GM18502 (cell line): ENCODE measurements at regions not wholly inside any gene's neighbourhood (a gene's known extent, or its start where the extent isn't known, plus 50 kb on each side); places are given as distances from the start of the nearest gene placed in this dataset.

Experiments used
- ATAC-seq: cut with Tn5 transposase; IDR thresholded peaks from one replicate; pipeline ENCODE4 v1.9.1; 2021; ENCODE audit warnings: mild to moderate bottlenecking; ENCODE audit not compliant: unreplicated experiment, poor library complexity

DNA sequence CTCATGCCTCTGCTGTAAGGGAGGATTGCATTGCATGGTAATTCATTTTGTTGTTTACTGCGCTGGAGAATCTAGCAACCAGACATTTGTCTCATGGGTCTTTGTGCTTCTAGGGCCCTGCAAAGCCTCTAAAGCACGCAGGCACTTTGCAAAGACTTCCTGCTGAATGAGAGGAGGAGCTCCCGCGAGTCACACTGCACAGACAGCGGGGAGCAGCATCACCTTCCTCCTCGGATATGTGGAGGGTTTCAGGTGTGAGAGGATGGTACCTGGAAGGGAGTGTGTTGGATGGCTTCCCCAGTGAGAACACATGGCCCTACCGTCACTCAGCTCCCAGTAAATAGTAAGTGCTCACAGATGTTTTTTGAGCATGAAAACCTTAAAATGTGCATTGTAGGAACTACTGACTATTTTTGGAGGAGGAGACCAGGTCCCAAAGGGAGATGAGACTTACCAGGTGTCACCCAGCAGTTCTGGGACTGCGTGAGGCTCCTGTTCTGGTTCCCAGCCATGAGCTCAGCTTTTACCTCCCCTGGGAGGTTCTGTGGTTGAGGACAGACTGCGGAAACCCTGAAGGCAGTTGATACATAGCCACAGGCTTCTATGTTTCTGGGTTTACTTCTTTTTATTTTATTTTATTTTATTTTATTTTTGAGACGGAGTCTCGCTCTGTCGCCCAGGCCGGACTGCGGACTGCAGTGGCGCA lies 278.0 kb downstream of the FGF9 start:
- peak; percentile 86 for ATAC-seq

DNA sequence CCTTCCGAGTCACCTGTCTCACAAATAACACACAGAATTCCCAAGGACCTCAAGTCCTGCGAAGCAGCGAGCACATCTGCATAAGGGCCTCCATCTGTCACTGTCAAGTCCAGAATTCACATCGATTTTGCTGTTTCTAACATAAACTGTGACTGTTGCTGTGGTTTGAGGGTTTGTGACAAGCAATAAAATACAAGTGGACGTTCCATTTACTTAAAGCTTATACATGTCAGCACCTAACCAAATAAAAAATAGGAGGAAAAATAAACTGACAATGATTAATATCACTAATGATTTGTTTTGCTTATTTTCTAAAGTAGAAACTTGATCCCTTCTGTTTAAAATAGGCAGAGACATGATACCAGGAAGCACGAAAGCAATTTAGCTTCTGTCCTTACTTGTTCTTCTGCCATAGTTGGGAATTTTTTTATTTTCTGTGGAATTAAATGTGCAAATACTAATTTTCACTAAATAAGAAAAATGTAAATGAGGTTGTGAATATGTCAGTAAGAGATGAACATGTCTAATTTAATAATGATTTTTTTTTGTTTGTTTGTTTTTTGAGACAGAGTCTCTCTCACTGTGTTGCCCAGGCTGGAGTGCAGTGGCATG lies 279.1 kb downstream of the FGF9 start:
- no peak for ATAC-seq

DNA sequence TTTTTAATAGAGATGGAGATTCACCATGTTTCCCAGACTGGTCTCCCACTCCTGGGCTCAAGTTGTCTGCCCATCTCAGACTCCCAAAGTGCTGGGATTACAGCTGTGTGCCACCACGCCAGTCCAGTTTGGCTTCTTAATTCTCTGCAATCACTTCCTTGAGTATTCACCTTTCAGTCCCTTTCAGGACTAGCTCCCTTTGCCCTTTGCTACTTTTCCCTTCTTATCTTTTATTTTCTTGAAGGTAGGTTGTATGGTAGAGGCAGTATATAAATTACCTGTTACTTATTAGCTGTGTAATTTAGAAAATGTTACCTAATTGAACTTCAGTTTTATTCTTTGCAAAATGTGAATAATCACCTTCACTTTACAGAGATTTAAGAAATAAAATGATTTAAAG lies 285.8 kb downstream of the FGF9 start:
- ATAC-seq, result no peak

DNA sequence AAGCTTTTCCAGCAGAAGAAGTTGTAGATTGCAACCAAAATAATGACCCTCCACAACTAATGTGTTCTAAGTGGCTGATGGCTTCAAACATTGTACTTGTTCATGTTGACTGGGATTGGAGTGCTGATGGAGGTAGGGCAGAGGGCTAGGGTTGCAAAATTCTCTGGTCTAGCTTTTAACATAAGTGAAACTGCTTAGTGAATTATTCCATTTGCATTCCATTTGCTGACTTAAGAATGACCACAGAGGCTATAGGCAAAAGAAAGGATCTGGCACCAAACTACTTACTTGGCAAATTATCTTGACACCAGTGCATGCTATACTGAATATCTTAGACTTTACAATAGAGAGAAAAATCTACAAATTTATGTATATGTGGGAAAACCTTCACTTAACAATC lies 287.0 kb downstream of the FGF9 start:
- no peak for ATAC-seq

DNA sequence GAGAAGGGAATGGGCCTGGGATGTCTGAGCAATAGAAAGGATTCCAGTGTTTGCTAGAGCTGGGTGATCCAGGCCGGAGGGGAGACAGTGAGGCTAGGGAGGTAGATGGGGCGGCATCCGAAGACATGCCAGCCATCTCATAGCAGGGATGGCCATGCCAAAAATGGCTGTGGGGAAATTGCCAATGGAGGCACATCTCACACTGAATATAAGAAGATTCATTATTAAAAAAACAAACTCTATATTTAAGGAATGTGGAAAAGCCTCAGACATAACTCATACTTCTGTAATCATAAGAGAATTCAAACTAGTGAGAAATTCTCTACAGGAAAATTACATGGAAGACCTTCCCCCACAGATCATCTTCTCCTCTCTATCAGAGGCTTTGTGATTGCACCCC lies 289.2 kb downstream of the FGF9 start:
- no peak for ATAC-seq

DNA sequence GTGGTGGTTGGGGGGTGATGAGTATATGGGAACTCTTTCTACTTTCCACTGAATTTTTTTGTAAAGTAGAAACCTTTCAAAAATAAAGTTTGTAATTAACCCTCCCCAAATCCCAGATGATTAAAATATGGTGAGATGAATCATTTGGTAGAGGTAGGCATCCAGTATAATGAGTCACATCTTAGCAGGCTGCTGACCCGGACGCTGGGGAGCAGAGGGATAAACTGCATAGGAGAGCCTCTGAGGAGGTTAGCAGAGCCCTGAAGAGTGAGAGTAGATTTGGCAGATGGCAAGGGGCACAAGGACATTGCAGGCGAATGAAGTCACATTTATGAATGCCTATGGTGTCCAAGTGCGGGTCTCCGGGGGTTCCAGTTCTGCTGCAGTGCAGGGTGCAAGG lies 293.8 kb downstream of the FGF9 start:
- ATAC-seq, result no peak

DNA sequence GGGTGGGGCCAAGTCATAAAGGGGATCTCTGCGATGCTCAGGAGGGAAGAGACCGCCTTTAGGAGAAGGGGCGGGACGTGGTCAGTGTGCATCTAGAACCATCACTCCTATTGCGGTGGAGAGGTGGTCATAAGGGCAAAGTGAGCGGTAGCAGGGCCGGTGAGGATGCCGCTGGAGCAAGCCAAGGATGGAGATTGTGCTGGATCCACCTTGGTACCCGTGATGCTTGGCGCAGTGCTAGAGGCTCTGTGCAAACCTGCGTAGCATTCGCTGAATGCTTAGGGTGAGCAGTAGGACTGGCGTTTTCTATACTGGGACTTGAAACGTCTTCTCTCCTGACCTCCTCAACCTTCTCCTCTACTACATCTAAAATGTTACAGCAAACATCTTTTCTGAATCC lies 294.2 kb downstream of the FGF9 start:
- ATAC-seq, result no peak

DNA sequence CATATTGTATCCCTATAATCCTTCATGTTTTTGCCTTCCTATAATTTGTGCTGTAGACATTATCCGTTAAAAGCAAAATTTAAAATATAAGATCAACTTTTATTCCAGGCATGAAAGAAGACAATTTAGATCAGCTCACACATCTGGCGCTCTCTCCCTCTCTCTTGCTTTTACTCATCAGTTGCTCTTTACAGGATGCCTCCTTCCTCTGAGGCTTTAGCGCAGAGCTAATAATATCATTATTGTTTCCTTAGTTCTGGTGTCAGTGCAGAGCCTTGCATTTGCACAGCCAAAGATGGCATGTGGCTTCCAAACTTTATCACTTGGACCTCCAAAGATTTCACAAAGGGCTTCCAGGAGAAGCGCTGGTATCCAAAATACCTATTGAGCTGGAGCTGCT lies 295.1 kb downstream of the FGF9 start:
- no peak for ATAC-seq

DNA sequence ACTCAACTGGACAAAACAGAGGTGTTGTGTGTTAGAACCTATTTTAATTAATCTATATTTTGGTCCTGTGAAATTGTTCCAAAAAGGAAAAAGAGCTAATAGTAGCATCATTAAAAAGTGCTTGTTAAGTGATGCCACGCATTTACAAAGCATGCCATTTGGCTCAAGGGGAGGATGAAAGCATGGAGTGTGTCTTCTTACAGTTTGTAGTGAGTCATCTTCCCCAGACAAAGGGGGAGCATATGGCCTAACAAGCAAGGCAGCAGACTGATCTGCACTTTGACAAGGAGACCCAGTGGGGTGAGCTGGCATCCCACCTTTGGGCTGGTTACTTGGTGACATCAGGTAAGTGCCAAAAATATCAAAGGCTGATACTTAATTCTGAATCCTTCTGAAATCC lies 297.0 kb downstream of the FGF9 start:
- ATAC-seq, result no peak

DNA sequence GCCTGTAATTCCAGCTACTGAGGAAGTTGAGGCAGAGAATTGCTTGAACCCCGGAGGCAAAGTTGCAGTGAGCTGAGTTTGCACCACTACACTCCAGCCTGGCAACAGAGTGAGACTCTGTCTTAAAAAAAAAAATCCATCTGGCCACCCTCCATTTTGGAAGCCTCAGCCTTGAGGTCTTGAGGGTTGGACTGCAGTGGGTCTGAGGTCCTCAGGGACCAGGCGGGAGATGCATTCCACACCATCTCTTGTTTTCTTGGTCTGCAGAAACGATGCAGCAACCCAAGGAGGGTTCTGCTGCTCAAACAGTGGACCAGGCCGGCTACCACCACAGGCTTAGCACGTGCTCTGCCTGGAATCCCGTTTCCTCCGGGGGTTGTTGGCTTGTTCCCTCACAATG lies 299.3 kb downstream of the FGF9 start:
- no peak for ATAC-seq

DNA sequence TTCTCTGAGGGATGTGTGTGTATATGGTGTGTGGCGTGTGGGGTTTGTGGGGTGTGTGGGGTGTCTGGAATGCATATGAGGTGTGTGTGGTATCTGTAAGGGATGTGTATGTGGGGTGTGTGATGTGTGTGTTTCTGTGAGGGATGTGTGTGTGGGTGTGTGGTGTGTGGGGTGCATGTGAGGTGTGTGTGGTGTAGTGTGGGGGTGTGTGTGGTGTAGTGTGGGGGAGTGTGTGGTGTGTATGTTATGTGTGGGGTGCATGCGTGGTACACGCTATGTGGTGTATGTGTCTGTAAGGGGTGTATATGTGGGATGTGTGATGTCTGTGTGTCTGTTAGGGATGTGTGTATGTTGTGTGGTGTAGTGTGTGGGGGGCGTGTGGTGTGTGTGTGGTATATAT lies 300.0 kb downstream of the FGF9 start:
- no peak for ATAC-seq

DNA sequence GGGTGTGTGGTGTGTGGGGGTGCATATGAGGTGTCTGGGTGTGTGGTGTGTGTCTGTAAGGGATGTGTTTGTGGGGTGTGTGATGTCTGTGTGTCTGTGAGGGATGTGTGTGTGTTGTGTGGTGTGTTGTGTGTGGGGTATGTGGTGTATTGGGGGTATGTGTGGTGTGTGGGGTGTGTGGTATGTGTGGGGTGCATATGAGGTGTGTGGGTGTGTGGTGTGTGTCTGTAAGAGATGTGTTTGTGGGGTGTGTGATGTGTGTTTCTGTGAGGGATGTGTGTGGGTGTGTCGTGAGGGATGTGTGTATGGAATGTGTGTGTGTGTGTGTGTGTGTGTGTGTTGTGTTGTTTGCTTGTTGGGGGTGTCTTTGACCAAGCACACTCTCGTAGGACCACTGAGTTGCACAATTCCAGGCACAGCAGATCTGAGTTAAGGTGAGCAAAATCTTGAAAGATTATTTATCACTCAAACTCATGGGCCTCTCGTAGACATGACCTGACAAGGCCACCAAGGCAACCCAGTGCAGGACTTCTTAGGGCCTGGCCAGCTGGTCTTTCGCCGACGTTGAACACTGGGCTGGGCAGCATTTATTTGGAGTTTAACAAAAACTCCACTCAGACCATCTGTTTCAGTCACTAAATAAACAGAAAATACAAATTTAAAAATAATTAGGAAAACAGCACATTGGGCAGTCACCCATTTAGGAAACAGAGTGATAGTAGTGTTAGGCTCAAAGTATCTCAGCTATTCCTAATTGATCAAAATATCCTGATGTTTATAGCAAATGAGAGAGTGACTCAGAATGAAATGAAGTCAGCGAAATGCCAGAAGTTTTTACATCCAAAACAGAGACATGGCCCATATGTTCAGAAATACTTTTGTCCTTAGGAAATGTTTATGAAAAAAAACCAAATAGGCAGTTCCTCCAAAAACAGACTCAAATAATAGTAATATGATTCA lies 301.1 kb downstream of the FGF9 start:
- ATAC-seq, result no peak

DNA sequence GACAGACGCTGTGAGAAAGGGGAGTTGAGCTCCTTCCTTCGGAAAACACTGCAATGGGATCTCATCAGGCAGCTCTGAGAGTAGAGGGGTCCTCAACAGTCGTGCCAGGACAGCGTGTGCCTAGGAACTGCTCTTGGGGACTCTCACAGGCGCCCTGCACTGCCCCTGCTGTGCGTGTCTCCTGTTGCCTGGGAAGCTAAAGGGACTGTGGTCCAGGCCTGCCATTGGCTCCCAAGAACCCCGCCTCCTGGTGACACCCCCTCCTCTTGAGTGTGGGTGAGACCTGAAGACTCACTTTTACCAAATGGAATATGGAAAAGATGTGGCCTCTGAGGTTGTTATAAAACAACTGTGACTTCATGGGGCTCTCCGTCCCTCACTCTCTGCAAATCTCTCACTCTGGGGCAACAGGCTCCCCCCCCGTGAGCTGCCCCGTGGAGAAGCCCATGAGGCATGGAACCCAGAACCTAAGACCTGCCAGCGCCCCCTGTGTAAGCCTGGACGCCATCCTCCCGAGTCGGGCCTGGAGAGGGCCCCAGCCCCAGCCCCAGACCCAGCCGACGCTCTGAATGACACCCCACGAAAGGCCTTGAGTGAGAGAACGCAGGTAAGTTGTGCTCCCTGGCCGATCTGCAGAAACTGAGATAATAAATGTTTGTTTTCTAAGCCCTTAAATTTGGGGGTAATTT lies 302.7 kb downstream of the FGF9 start:
- no peak for ATAC-seq

DNA sequence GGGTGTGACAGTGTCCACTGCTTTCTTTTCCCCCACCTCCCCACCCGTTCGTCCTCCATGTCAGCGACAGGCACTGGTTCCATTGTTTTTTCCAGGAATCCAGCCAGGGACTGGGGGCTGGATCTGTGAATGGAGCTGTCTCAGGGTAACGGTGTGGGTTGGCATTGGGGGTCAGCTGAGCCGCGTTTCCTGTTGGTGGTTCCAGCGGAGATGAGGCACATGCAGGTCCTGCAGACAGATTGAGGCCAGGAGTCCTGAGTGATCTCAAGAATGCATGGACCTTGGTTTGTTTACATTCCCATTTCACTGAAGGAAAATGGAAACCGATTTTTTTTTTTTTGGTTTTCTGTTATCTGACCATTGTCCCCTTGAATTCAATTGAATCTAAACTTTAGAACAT lies 303.9 kb downstream of the FGF9 start:
- no peak for ATAC-seq

DNA sequence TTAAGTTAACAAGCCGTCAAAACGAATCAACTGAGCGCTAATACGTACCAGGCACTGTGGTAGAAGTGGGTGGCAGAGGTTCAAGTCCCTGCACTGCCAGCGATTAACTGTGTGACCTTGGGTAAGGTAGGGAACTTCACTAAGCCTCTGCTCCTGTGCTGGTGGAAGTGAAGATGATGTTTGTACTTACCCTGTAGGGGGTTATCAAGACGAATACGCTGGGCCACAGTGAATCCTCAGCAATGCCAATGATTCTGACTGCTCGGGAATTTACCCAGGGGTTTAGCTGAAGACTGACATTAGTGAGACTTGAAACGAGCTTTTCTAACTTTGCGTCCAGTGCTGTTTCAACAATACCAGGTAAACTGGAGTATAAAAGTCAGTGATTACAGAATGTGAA lies 305.3 kb downstream of the FGF9 start:
- no peak for ATAC-seq

DNA sequence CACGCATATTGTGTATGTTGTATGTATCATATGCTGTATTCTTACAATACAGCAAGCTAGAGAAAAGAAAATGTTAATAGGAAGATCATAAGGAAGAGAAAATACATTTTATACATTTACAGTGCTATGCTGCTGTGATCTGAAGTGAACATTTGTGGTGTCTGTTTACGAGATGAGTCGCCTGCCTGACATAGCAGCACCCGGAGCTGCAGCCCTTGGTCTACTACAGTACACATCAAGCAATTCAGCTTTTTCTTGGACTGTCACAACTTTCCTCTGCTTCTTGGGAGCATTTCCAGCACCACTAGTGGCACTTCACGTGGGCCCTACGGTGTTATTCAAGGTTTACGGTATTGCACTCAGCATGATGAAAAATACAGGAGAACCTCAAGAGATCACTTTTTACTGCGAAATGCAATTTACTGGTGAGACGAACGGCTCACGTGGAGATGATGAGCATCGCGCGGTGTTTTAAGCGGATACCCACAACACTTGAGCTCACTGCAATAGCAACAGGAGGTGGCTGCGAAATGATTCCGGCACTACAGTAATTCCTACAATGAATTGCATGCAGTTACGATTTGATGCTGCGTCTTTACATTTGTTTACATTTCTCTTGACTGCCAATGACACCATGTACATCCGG lies 308.4 kb downstream of the FGF9 start:
- no peak for ATAC-seq

DNA sequence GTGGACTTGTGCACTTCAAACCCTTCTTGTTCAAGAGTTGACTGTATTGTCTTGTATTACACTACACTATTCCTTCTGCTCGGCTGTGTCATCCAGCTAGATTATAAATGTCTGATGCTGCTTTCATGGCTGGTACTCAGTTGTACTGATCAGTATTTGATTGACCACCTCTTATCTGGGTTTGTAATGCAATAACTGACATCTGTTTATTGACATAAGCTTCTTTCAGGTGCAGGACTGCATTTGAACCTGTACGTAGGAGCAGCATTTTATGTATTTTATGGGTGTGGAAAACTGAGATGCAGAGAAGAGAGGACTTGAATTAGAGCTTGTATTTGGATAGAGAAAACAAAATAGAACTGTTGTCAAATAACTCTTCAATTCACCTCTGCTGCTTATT lies 309.2 kb downstream of the FGF9 start:
- no peak for ATAC-seq

DNA sequence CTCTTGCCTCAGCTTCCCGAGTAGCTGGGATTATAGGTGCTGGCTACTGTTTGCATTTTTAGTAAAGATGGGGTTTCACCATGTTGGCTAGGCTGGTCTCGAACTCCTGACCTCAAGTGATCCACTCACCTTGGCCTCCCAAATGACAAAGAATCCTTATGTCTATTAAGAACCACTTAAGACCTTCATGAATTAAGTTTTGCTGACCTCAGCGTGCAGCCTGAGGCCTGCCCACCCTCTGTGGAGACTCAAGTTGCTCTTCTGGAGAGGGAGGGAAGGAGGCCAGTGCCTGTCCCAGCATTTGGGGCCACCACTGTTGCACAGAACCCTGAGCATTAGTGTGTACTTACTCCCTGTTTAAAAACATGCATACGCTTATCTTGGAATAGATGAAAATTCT lies 313.3 kb downstream of the FGF9 start:
- ATAC-seq, result no peak

DNA sequence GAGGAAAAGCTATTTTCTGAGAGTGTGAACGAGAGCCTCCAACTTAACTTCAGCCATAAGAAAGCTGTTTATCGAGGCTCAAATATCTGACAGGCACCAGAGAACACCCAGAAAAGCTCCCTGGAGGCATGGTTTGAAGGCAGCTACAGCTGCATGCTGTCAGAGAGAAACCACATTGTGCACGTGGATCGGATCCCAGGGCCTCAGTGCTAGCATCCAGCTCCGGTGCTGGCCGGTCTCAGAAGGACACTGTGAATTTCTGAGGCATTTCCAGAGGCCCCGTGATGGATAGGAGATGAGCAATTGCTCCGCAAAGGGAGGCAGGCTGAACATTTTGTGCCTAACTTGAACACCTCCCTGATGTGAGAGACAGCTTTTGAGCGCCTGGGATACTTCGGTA lies 315.7 kb downstream of the FGF9 start:
- no peak for ATAC-seq

DNA sequence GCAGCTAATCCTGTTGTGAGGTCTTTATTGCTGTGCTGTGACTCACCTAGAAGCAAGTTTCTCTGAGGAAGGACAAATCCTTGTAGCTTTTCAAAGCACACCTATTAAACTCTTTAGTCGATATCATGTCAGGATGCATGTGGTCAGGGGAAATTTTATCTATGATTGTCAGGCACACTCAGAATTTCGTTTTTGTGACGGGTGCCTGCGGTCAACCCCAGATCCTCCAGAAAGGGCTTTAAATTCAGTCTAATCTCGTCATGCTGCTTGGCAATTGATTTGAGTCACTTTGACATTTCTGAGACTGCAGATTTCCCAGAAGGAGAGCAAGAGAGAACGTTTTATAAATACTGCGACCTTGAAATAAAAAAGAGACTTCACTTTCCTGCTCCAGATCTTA lies 316.9 kb downstream of the FGF9 start:
- ATAC-seq, result no peak
